Smooth muscle cell (in vitro differentiated cells): ENCODE measurements at regions not wholly inside any gene's neighbourhood (a gene's known extent, or its start where the extent isn't known, plus 50 kb on each side); places are given as distances from the start of the nearest gene placed in this dataset.
"Not testable (repeated sequence)": the region's sequence is repeated elsewhere in the genome, so short reads cannot be mapped to it uniquely, and the experiment has no call there.

Source experiments
- DNase-seq: peaks from one replicate; lab custom pipeline; 2025; ENCODE audit not compliant: unreplicated experiment; lab: John Stamatoyannopoulos, UW
- H2AFZ ChIP-seq: fragments of 200-600 bp; sonication (generic); 2 replicates; pipeline ENCODE4 v1.6.0; 2016; ENCODE audit warnings: antibody characterized with exemption, low read depth, mild to moderate bottlenecking
- H3F3A ChIP-seq: fragments of 200-600 bp; sonication (generic); 2 replicates; pipeline ENCODE4 v1.6.0; 2017; ENCODE audit warnings: antibody characterized with exemption, low read depth
- H3K27ac ChIP-seq: fragments of 200-600 bp; sonication (generic); 2 replicates; pipeline ENCODE4 v1.5.1; 2016; ENCODE audit warnings: low read depth, mild to moderate bottlenecking
- H3K27me3 ChIP-seq: fragments of 200-600 bp; sonication (generic); 2 replicates; pipeline ENCODE4 v1.6.1; 2016; ENCODE audit warnings: low read depth, mild to moderate bottlenecking
- H3K36me3 ChIP-seq: fragments of 200-600 bp; sonication (generic); 2 replicates; pipeline ENCODE4 v1.5.1; 2016; ENCODE audit warnings: low read depth
- H3K4me1 ChIP-seq: fragments of 200-600 bp; sonication (generic); 2 replicates; pipeline ENCODE4 v1.5.1; 2016; ENCODE audit warnings: low read depth
- H3K4me2 ChIP-seq: fragments of 200-600 bp; sonication (generic); 2 replicates; pipeline ENCODE4 v1.6.0; 2016; ENCODE audit warnings: mild to moderate bottlenecking
- H3K4me3 ChIP-seq: fragments of 200-600 bp; sonication (generic); 2 replicates; pipeline ENCODE4 v1.5.1; 2016; ENCODE audit warnings: mild to moderate bottlenecking
- H3K79me2 ChIP-seq: fragments of 200-600 bp; sonication (generic); 2 replicates; pipeline ENCODE4 v1.6.0; 2016; ENCODE audit warnings: low read depth, mild to moderate bottlenecking
- H3K9ac ChIP-seq: fragments of 200-600 bp; sonication (generic); 2 replicates; pipeline ENCODE4 v1.6.0; 2016; ENCODE audit warnings: low read depth
- H3K9me3 ChIP-seq: fragments of 200-600 bp; sonication (generic); replicated peaks from 2 replicates; pipeline ENCODE4 v1.5.1; 2016; ENCODE audit warnings: low read depth
- H4K20me1 ChIP-seq: fragments of 200-600 bp; sonication (generic); 2 replicates; pipeline ENCODE4 v1.6.0; 2016; ENCODE audit warnings: low read depth
- CTCF ChIP-seq: fragments of 200-600 bp; sonication (generic); IDR thresholded peaks from 2 replicates; pipeline ENCODE4 v1.5.1; 2017; ENCODE audit warnings: borderline replicate concordance, mild to moderate bottlenecking, antibody characterized with exemption; ENCODE audit not compliant: insufficient read depth, poor library complexity, severe bottlenecking
- WGBS: methylation state at CpG from one replicate; pipeline ENCODE4 v1.1.7; 2016; ENCODE audit warnings: low lambda C conversion rate; 5-methylcytosine and 5-hydroxymethylcytosine counted together

GRCh38 chr7:83739527-83739926, 90.6 kb upstream of the SEMA3E start:
- H3K4me2 ChIP-seq = no peak overlapping the region
- H3F3A ChIP-seq = no peaks in the 10 kb centered on the region
- WGBS = 45% methylated on average over 2 of the region's 2 CpGs
- no peak overlapping the region for H3K27ac ChIP-seq
- H4K20me1 ChIP-seq = no peaks in the 10 kb centered on the region
- peaks cover 6% of the 10 kb centered on the region for H3K4me1 ChIP-seq
- H2AFZ ChIP-seq = no peak overlapping the region
- no peak for DNase-seq
- no peaks in the 10 kb centered on the region for H3K36me3 ChIP-seq
- H3K27me3 ChIP-seq = peaks cover 28% of the 10 kb centered on the region
- H3K9me3 ChIP-seq = no peaks in the 10 kb centered on the region
- H3K79me2 ChIP-seq = no peaks in the 10 kb centered on the region
- TF ChIP-seq CTCF = no peak
- H3K9ac ChIP-seq = no peak overlapping the region
- no peak overlapping the region for H3K4me3 ChIP-seq

GRCh38 chr7:83738291-83738835, 89.4 kb upstream of the SEMA3E start:
- Histone ChIP-seq H3K27ac (no peak overlapping the region), H3K4me3 (no peak overlapping the region), H3F3A (no peaks in the 10 kb centered on the region), H3K9ac (no peak overlapping the region), H3K27me3 (peaks cover 28% of the 10 kb centered on the region), H3K79me2 (no peaks in the 10 kb centered on the region), H3K4me2 (no peak overlapping the region), H3K9me3 (no peaks in the 10 kb centered on the region), H4K20me1 (no peaks in the 10 kb centered on the region), H2AFZ (no peak overlapping the region), H3K36me3 (no peaks in the 10 kb centered on the region), H3K4me1 (peaks cover 6% of the 10 kb centered on the region)
- no peak for DNase-seq
- TF ChIP-seq CTCF = no peak
- WGBS = 77% methylated on average over 3 of the region's 3 CpGs

- WGBS = 97% methylated on average over 3 of the region's 3 CpGs
- no peak overlapping the region for H3K4me3 ChIP-seq
- H3K36me3 ChIP-seq = no peaks in the 10 kb centered on the region
- H3F3A ChIP-seq = no peaks in the 10 kb centered on the region
- no peak for TF ChIP-seq CTCF
- DNase-seq = no peak
- H3K27me3 ChIP-seq = peaks cover 9% of the 10 kb centered on the region
- no peak overlapping the region for H3K27ac ChIP-seq
- no peak overlapping the region for H3K9ac ChIP-seq
- H2AFZ ChIP-seq = no peak overlapping the region
- H3K9me3 ChIP-seq = no peaks in the 10 kb centered on the region
- H4K20me1 ChIP-seq = no peaks in the 10 kb centered on the region
- H3K79me2 ChIP-seq = no peaks in the 10 kb centered on the region
- H3K4me1 ChIP-seq = no peaks in the 10 kb centered on the region
- no peak overlapping the region for H3K4me2 ChIP-seq
These were observed 83.4 kb upstream of the SEMA3E start for GRCh38 chr7:83732305-83732704.

- Histone ChIP-seq H2AFZ (no peak overlapping the region), H3K27ac (no peak overlapping the region), H4K20me1 (no peaks in the 10 kb centered on the region), H3K9me3 (no peaks in the 10 kb centered on the region), H3K9ac (no peak overlapping the region), H3F3A (no peaks in the 10 kb centered on the region), H3K4me1 (no peaks in the 10 kb centered on the region), H3K79me2 (no peaks in the 10 kb centered on the region), H3K27me3 (no peaks in the 10 kb centered on the region), H3K4me3 (no peak overlapping the region), H3K36me3 (no peaks in the 10 kb centered on the region), H3K4me2 (no peak overlapping the region)
- no peak for DNase-seq
- TF ChIP-seq CTCF = no peak
These were observed 82.2 kb upstream of the SEMA3E start for GRCh38 chr7:83731154-83731553.

- not testable (repeated sequence) for H4K20me1 ChIP-seq, H3K79me2 ChIP-seq, DNase-seq, H3K36me3 ChIP-seq, H3K9ac ChIP-seq, H3K27me3 ChIP-seq, H3K27ac ChIP-seq, H3K4me3 ChIP-seq, H3K9me3 ChIP-seq, H2AFZ ChIP-seq, H3K4me1 ChIP-seq, H3F3A ChIP-seq, H3K4me2 ChIP-seq
- 96% methylated on average over 6 of the region's 6 CpGs for WGBS
These were observed 68.0 kb upstream of the SEMA3E start for GRCh38 chr7:83716923-83717322.
